Cardiac fibroblast (primary cell): ENCODE measurements at regions not wholly inside any gene's neighbourhood (a gene's known extent, or its start where the extent isn't known, plus 50 kb on each side); places are given as distances from the start of the nearest gene placed in this dataset.

Experiments used
- DNase-seq, 2 donors: peaks; one replicate each; pipeline versions ENCODE4 v3.0.0 to v3.0.0-alpha.2; 2010; ENCODE audit warnings: low read depth in 2 of 2
- H3K4me3 ChIP-seq, 2 donors: replicated peaks in 1 of 2; 1 replicate in 1 of 2; 2 replicates in 1 of 2; pipeline ENCODE4 v1.5.1; 2011; ENCODE audit warnings: low read depth in 2 of 2, low read length in 2 of 2, mild to moderate bottlenecking in 2 of 2, moderate library complexity in 1 of 2
- CTCF ChIP-seq: IDR thresholded peaks from one replicate; pipeline ENCODE4 v1.5.1; 2011; ENCODE audit warnings: low read depth, mild to moderate bottlenecking, low read length, inconsistent platforms

- DNase-seq, result no peak
- H3K4me3 ChIP-seq, result no peak overlapping the region
- no peak for TF ChIP-seq CTCF
Observed at GRCh38 chr17:71067669-71068407, 898.5 kb downstream of the KCNJ2 start.

GRCh38 chr17:71068408-71068750, 899.0 kb downstream of the KCNJ2 start:
- H3K4me3 ChIP-seq, result no peak overlapping the region
- peak in 1 of 2 donors; percentile 34 for DNase-seq
- no peak for TF ChIP-seq CTCF

- no peak for DNase-seq
- no peak overlapping the region for H3K4me3 ChIP-seq
- TF ChIP-seq CTCF, result no peak
Observed at GRCh38 chr17:71071041-71071440, 901.7 kb downstream of the KCNJ2 start.

- H3K4me3 ChIP-seq, result no peak overlapping the region
- no peak for TF ChIP-seq CTCF
- peak; percentile 94 to 99 for DNase-seq
Observed at GRCh38 chr17:71071837-71072236, 902.5 kb downstream of the KCNJ2 start.

GRCh38 chr17:71080937-71081336, 911.6 kb downstream of the KCNJ2 start:
- H3K4me3 ChIP-seq, result no peak overlapping the region
- TF ChIP-seq CTCF, result no peak
- DNase-seq, result no peak

- no peak for DNase-seq
- TF ChIP-seq CTCF, result no peak
- H3K4me3 ChIP-seq, result no peak overlapping the region
Observed at GRCh38 chr17:71081666-71082065, 912.3 kb downstream of the KCNJ2 start.

- peak; percentile 45 to 74 for DNase-seq
- TF ChIP-seq CTCF, result peak; percentile 64
- H3K4me3 ChIP-seq, result no peak overlapping the region
Observed at GRCh38 chr17:71084219-71084618, 914.9 kb downstream of the KCNJ2 start.
